ENCODE measurements at regions not wholly inside any gene's neighbourhood (a gene's known extent, or its start where the extent isn't known, plus 50 kb on each side); places are given as distances from the start of the nearest gene placed in this dataset.

- TF ChIP-seq CTCF (IDR thresholded peaks at IDR 0.05): no peak
- no peak for TF ChIP-seq EP300 (IDR thresholded peaks at IDR 0.05)
- no peak for TF ChIP-seq POLR2A (IDR thresholded peaks at IDR 0.05)
Observed at GRCh38 chr18:53918091-53918490, 306.4 kb downstream of the MBD2 start.

Measured in ovary (tissue), 3 donors.